Neuronal stem cell (in vitro differentiated cells): ENCODE measurements at regions not wholly inside any gene's neighbourhood (a gene's known extent, or its start where the extent isn't known, plus 50 kb on each side); places are given as distances from the start of the nearest gene placed in this dataset.

ENCODE experiments used
- DNase-seq: peaks from one replicate; pipeline ENCODE4 v3.0.0-alpha.2; 2013; ENCODE audit warnings: low spot score
- H2AFZ ChIP-seq: one replicate; pipeline ENCODE4 v1.6.1; 2013; ENCODE audit warnings: mild to moderate bottlenecking, low read length, inconsistent platforms
- H2AK5ac ChIP-seq: 2 replicates; pipeline ENCODE4 v1.6.1; 2013; ENCODE audit warnings: low read depth, mild to moderate bottlenecking, inconsistent platforms, low read length, moderate library complexity, mixed read lengths
- H2BK120ac ChIP-seq: 2 replicates; pipeline ENCODE4 v1.6.1; 2013; ENCODE audit warnings: low read depth, mild to moderate bottlenecking, inconsistent platforms, low read length, moderate library complexity, mixed read lengths
- H2BK12ac ChIP-seq: one replicate; pipeline ENCODE4 v1.6.1; 2013; ENCODE audit warnings: low read length, inconsistent platforms
- H2BK15ac ChIP-seq: 2 replicates; pipeline ENCODE4 v1.6.1; 2013; ENCODE audit warnings: mild to moderate bottlenecking, low read length, inconsistent platforms, mixed read lengths
- H2BK5ac ChIP-seq: one replicate; pipeline ENCODE4 v1.6.1; 2013; ENCODE audit warnings: inconsistent platforms, mild to moderate bottlenecking, low read length, moderate library complexity
- H3K14ac ChIP-seq: one replicate; pipeline ENCODE4 v1.6.1; 2013; ENCODE audit warnings: low read length, inconsistent platforms
- H3K18ac ChIP-seq: 2 replicates; pipeline ENCODE4 v1.6.1; 2013; ENCODE audit warnings: low read length, inconsistent platforms
- H3K23ac ChIP-seq: 2 replicates; pipeline ENCODE4 v1.6.1; 2013; ENCODE audit warnings: low read depth, mild to moderate bottlenecking, mixed read lengths, low read length, inconsistent platforms; ENCODE audit not compliant: poor library complexity
- H3K27ac ChIP-seq: replicated peaks from 3 replicates; pipeline ENCODE4 v1.5.1; 2013; ENCODE audit warnings: low read length, inconsistent platforms
- H3K27me3 ChIP-seq, 3 experiments: 2 replicates each; pipeline ENCODE4 v1.6.1; 2013; ENCODE audit warnings: low read length in 3 of 3, mild to moderate bottlenecking in 2 of 3, inconsistent platforms in 1 of 3, low read depth in 1 of 3, mixed read lengths in 1 of 3, moderate library complexity in 1 of 3; ENCODE audit not compliant: control insufficient read depth in 3 of 3, insufficient read depth in 3 of 3
- H3K36me3 ChIP-seq, 2 donors: replicated peaks in 1 of 2; 2 replicates each; pipeline ENCODE4 v1.6.1; 2013; ENCODE audit warnings: low read length in 2 of 2; ENCODE audit not compliant: control insufficient read depth in 2 of 2, insufficient read depth in 2 of 2
- H3K4ac ChIP-seq: 2 replicates; pipeline ENCODE4 v1.6.1; 2013; ENCODE audit warnings: inconsistent platforms, mild to moderate bottlenecking, low read length, moderate library complexity
- H3K4me1 ChIP-seq, 2 donors: 1 replicate in 1 of 2; 2 replicates in 1 of 2; pipeline ENCODE4 v1.6.1; 2013; ENCODE audit warnings: low read length in 2 of 2, low read depth in 1 of 2; ENCODE audit not compliant: control insufficient read depth in 2 of 2, insufficient read depth in 1 of 2
- H3K4me2 ChIP-seq: one replicate; pipeline ENCODE4 v1.6.1; 2013; ENCODE audit warnings: mild to moderate bottlenecking, low read length, inconsistent platforms; ENCODE audit not compliant: insufficient read depth, poor library complexity, severe bottlenecking
- H3K4me3 ChIP-seq, 2 donors: 2 replicates each; pipeline ENCODE4 v1.5.1; 2013; ENCODE audit warnings: low read length in 2 of 2, mild to moderate bottlenecking in 2 of 2, inconsistent platforms in 1 of 2, moderate library complexity in 1 of 2
- H3K79me1 ChIP-seq: one replicate; pipeline ENCODE4 v1.6.1; 2013; ENCODE audit warnings: low read depth, mild to moderate bottlenecking, inconsistent platforms, low read length, moderate library complexity
- H3K9ac ChIP-seq: one replicate; pipeline ENCODE4 v1.6.1; 2013; ENCODE audit warnings: mild to moderate bottlenecking, low read depth, low read length, inconsistent platforms; ENCODE audit not compliant: poor library complexity
- H3K9me3 ChIP-seq, 2 donors: replicated peaks in 1 of 2; 2 replicates each; pipeline versions ENCODE3 to v1.6.1; 2013; ENCODE audit warnings: low read length in 2 of 2, mild to moderate bottlenecking in 2 of 2, inconsistent platforms in 1 of 2, low read depth in 1 of 2, mixed read lengths in 1 of 2, moderate library complexity in 1 of 2; ENCODE audit not compliant: control insufficient read depth in 2 of 2, insufficient read depth in 1 of 2
- H4K8ac ChIP-seq: one replicate; pipeline ENCODE4 v1.6.1; 2013; ENCODE audit warnings: low read depth, mild to moderate bottlenecking, inconsistent platforms, low read length, moderate library complexity
- H4K91ac ChIP-seq: one replicate; pipeline ENCODE4 v1.6.1; 2013; ENCODE audit warnings: low read length, low read depth, mild to moderate bottlenecking, inconsistent platforms; ENCODE audit not compliant: poor library complexity
- WGBS, 2 donors: extraction: QIAGEN DNeasy Blood & Tissue Kit; methylation state at CpG; one replicate each; pipeline ENCODE4 v1.1.7; 2013; ENCODE audit warnings: missing lambda C conversion rate in 2 of 2, mixed read lengths in 1 of 2; ENCODE audit not compliant: insufficient read length in 2 of 2, insufficient replicate concordance in 1 of 2; ENCODE audit errors: extremely low coverage in 2 of 2; 5-methylcytosine and 5-hydroxymethylcytosine counted together

- H3K4me1 ChIP-seq: no peaks in the 10 kb centered on the region
- no peaks in the 10 kb centered on the region for H3K9me3 ChIP-seq
- no peak overlapping the region for H2BK12ac ChIP-seq
- H3K9ac ChIP-seq: no peak overlapping the region
- no CpG with 5 or more reads among the region's 2 CpGs for WGBS, 2 donors
- H2AK5ac ChIP-seq: no peak overlapping the region
- no peak overlapping the region for H2AFZ ChIP-seq
- H2BK15ac ChIP-seq: no peak overlapping the region
- no peak overlapping the region for H3K4me2 ChIP-seq
- no peak overlapping the region for H2BK120ac ChIP-seq
- H3K27me3 ChIP-seq: no peaks in the 10 kb centered on the region
- H4K91ac ChIP-seq: no peak overlapping the region
- no peak overlapping the region for H3K27ac ChIP-seq
- H2BK5ac ChIP-seq: no peak overlapping the region
- no peak overlapping the region for H3K14ac ChIP-seq
- H4K8ac ChIP-seq: no peak overlapping the region
- H3K4me3 ChIP-seq: no peak overlapping the region
- H3K36me3 ChIP-seq: no peaks in the 10 kb centered on the region
- H3K23ac ChIP-seq: no peak overlapping the region
- H3K18ac ChIP-seq: no peak overlapping the region
- peaks cover 1% of the 10 kb centered on the region for H3K79me1 ChIP-seq
- no peak overlapping the region for H3K4ac ChIP-seq
- DNase-seq: no peak
These were observed 327.8 kb downstream of the TCERG1L start for GRCh38 chr10:130983749-130984148.

- no peak overlapping the region for H2BK15ac ChIP-seq
- no peak overlapping the region for H3K27ac ChIP-seq
- no peak overlapping the region for H2AFZ ChIP-seq
- H3K18ac ChIP-seq: no peak overlapping the region
- H3K4me1 ChIP-seq: no peaks in the 10 kb centered on the region
- H3K9me3 ChIP-seq: no peaks in the 10 kb centered on the region
- H3K9ac ChIP-seq: no peak overlapping the region
- no peaks in the 10 kb centered on the region for H3K36me3 ChIP-seq
- H3K23ac ChIP-seq: no peak overlapping the region
- no peaks in the 10 kb centered on the region for H3K27me3 ChIP-seq
- WGBS, 2 donors: no CpG with 5 or more reads among the region's 3 CpGs
- DNase-seq: no peak
- no peak overlapping the region for H2AK5ac ChIP-seq
- no peak overlapping the region for H2BK5ac ChIP-seq
- H4K91ac ChIP-seq: no peak overlapping the region
- H4K8ac ChIP-seq: no peak overlapping the region
- H3K14ac ChIP-seq: no peak overlapping the region
- no peak overlapping the region for H3K4me3 ChIP-seq
- no peak overlapping the region for H2BK120ac ChIP-seq
- no peak overlapping the region for H2BK12ac ChIP-seq
- H3K79me1 ChIP-seq: peaks cover 1% of the 10 kb centered on the region
- no peak overlapping the region for H3K4ac ChIP-seq
- no peak overlapping the region for H3K4me2 ChIP-seq
These were observed 326.8 kb downstream of the TCERG1L start for GRCh38 chr10:130984686-130985085.

- Histone ChIP-seq H3K4ac (no peak overlapping the region), H3K9me3 (no peaks in the 10 kb centered on the region)
These were observed 326.3 kb downstream of the TCERG1L start for GRCh38 chr10:130985158-130985753.

GRCh38 chr10:130986846-130987245 is 324.7 kb downstream of the TCERG1L start:
- DNase-seq: no peak
- Histone ChIP-seq H3K18ac (no peak overlapping the region), H3K4me3 (no peak overlapping the region), H3K79me1 (peaks cover 1% of the 10 kb centered on the region), H3K36me3 (no peaks in the 10 kb centered on the region), H3K4me1 (no peaks in the 10 kb centered on the region), H3K9ac (no peak overlapping the region), H3K14ac (no peak overlapping the region), H2BK120ac (no peak overlapping the region), H2BK5ac (no peak overlapping the region), H3K9me3 (no peaks in the 10 kb centered on the region), H2AFZ (no peak overlapping the region), H2BK12ac (no peak overlapping the region), H4K8ac (no peak overlapping the region), H2BK15ac (no peak overlapping the region), H3K23ac (no peak overlapping the region), H3K4ac (no peak overlapping the region), H3K27ac (no peak overlapping the region), H2AK5ac (no peak overlapping the region), H3K4me2 (no peak overlapping the region), H4K91ac (no peak overlapping the region), H3K27me3 (no peaks in the 10 kb centered on the region)
- WGBS, 2 donors: no CpG with 5 or more reads among the region's 4 CpGs

More at GRCh38 chr10:130985158-130985753, 326.3 kb downstream of the TCERG1L start:
- Histone ChIP-seq H3K14ac (no peak overlapping the region), H2BK12ac (no peak overlapping the region), H3K4me3 (no peak overlapping the region), H3K79me1 (peaks cover 1% of the 10 kb centered on the region), H2AK5ac (no peak overlapping the region), H3K27ac (no peak overlapping the region), H3K4me1 (no peaks in the 10 kb centered on the region), H2AFZ (no peak overlapping the region), H2BK120ac (no peak overlapping the region), H3K18ac (no peak overlapping the region), H4K8ac (no peak overlapping the region), H3K9ac (no peak overlapping the region), H3K23ac (no peak overlapping the region), H3K27me3 (no peaks in the 10 kb centered on the region), H2BK5ac (no peak overlapping the region), H4K91ac (no peak overlapping the region), H3K4me2 (no peak overlapping the region), H2BK15ac (no peak overlapping the region), H3K36me3 (no peaks in the 10 kb centered on the region)
- no CpG with 5 or more reads among the region's 16 CpGs for WGBS, 2 donors
- DNase-seq: no peak
